Mammary epithelial cell (primary cell): ENCODE measurements at regions not wholly inside any gene's neighbourhood (a gene's known extent, or its start where the extent isn't known, plus 50 kb on each side); places are given as distances from the start of the nearest gene placed in this dataset.

Source experiments
- CTCF ChIP-seq, 2 donors: IDR thresholded peaks in 1 of 2; conservative IDR thresholded peaks in 1 of 2; 2 replicates each; pipeline ENCODE4 v1.5.1; 2011 to 2012; ENCODE audit warnings: inconsistent platforms in 2 of 2, low read length in 2 of 2, mild to moderate bottlenecking in 2 of 2, control low read depth in 1 of 2, low read depth in 1 of 2; ENCODE audit not compliant: insufficient read depth in 1 of 2; ENCODE audit errors: extremely low read depth in 1 of 2
- EZH2 ChIP-seq: IDR thresholded peaks from 2 replicates; pipeline ENCODE4 v1.6.1; 2012; ENCODE audit warnings: low read length, inconsistent platforms, borderline replicate concordance

- TF ChIP-seq EZH2 (no peak), CTCF (conservative IDR thresholded peaks at IDR 0.05 in 1 of 2, IDR thresholded peaks at IDR 0.05 in 1 of 2; ENCODE audit: extremely low read depth in 1 of 2, insufficient read depth in 1 of 2, low read depth in 1 of 2, low read length in 2 of 2) (no peak)
These were observed 483.4 kb upstream of the IRAK1BP1 start for GRCh38 chr6:78383968-78384367.
